CD14-positive monocyte (primary cell): ENCODE measurements at regions not wholly inside any gene's neighbourhood (a gene's known extent, or its start where the extent isn't known, plus 50 kb on each side); places are given as distances from the start of the nearest gene placed in this dataset.

Experiments
- DNase-seq, 3 donors: peaks; one replicate each; pipeline ENCODE4 v3.0.0-alpha.2; 2011 to 2022
- H2AFZ ChIP-seq: 2 replicates; pipeline ENCODE4 v1.6.0; 2012; ENCODE audit warnings: mild to moderate bottlenecking, low read depth, low read length, inconsistent platforms; ENCODE audit not compliant: insufficient read depth, poor library complexity, severe bottlenecking
- H3K27ac ChIP-seq, 2 donors: 1 replicate in 1 of 2; 2 replicates in 1 of 2; pipeline ENCODE4 v1.5.1; 2012 to 2013; ENCODE audit warnings: low read length in 2 of 2, control low read depth in 1 of 2, inconsistent platforms in 1 of 2, low read depth in 1 of 2, mild to moderate bottlenecking in 1 of 2
- H3K27me3 ChIP-seq, 2 donors: one replicate each; pipeline versions ENCODE4 v1.6.0 to v1.6.1; 2011 to 2013; ENCODE audit warnings: low read length in 2 of 2; ENCODE audit not compliant: control insufficient read depth in 2 of 2, insufficient read depth in 2 of 2
- H3K36me3 ChIP-seq, 2 donors: replicated peaks in 1 of 2; 1 replicate in 1 of 2; 2 replicates in 1 of 2; pipeline versions ENCODE4 v1.5.1 to v1.6.1; 2012 to 2013; ENCODE audit warnings: low read length in 2 of 2, control low read depth in 1 of 2, inconsistent platforms in 1 of 2, mild to moderate bottlenecking in 1 of 2; ENCODE audit not compliant: insufficient read depth in 2 of 2, control insufficient read depth in 1 of 2
- H3K4me1 ChIP-seq, 2 donors: 1 replicate in 1 of 2; 2 replicates in 1 of 2; pipeline versions ENCODE4 v1.5.1 to v1.6.1; 2012 to 2013; ENCODE audit warnings: low read length in 2 of 2, control low read depth in 1 of 2, inconsistent platforms in 1 of 2, mild to moderate bottlenecking in 1 of 2, moderate library complexity in 1 of 2; ENCODE audit not compliant: insufficient read depth in 2 of 2, control insufficient read depth in 1 of 2
- H3K4me2 ChIP-seq: replicated peaks from 2 replicates; pipeline ENCODE3; 2012; ENCODE audit warnings: low read length, moderate library complexity, mild to moderate bottlenecking; ENCODE audit not compliant: poor library complexity, severe bottlenecking; ENCODE audit errors: extremely low read depth
- H3K4me3 ChIP-seq, 3 experiments: fragments of 200-600 bp in 1 of 3; sonication (generic) in 1 of 3; replicated peaks in 1 of 3; 1 replicate in 2 of 3; 2 replicates in 1 of 3; pipeline ENCODE4 v1.5.1; 2011 to 2013; ENCODE audit warnings: low read length in 3 of 3, mild to moderate bottlenecking in 3 of 3, control low read depth in 2 of 3, low read depth in 2 of 3, inconsistent platforms in 1 of 3, moderate library complexity in 1 of 3
- H3K79me2 ChIP-seq: 2 replicates; pipeline ENCODE4 v1.6.0; 2012; ENCODE audit warnings: mild to moderate bottlenecking, control low read depth, inconsistent platforms, low read length, moderate library complexity; ENCODE audit not compliant: insufficient read depth
- H3K9ac ChIP-seq: 2 replicates; pipeline ENCODE4 v1.6.0; 2017; ENCODE audit warnings: low read length, mild to moderate bottlenecking; ENCODE audit not compliant: insufficient read depth, poor library complexity, severe bottlenecking
- H3K9me3 ChIP-seq, 2 donors: replicated peaks in 1 of 2; 1 replicate in 1 of 2; 2 replicates in 1 of 2; pipeline versions ENCODE4 v1.5.1 to v1.6.1; 2012 to 2013; ENCODE audit warnings: low read length in 2 of 2, control low read depth in 1 of 2; ENCODE audit not compliant: control insufficient read depth in 1 of 2, insufficient read depth in 1 of 2
- H4K20me1 ChIP-seq: 2 replicates; pipeline ENCODE4 v1.6.0; 2012; ENCODE audit warnings: mild to moderate bottlenecking, low read length, control low read depth, moderate library complexity; ENCODE audit not compliant: insufficient read depth
- H3K27ac Mint-ChIP-seq, 7 donors: one replicate each; pipeline ENCODE4 v1.8.0; 2020; ENCODE audit warnings: mild to moderate bottlenecking in 7 of 7, mixed read lengths in 7 of 7, moderate library complexity in 6 of 7, inconsistent platforms in 2 of 7
- H3K27me3 Mint-ChIP-seq, 3 donors: one replicate each; pipeline ENCODE4 v1.8.0; 2021 to 2022; ENCODE audit warnings: low read depth in 3 of 3, mild to moderate bottlenecking in 3 of 3, mixed read lengths in 3 of 3, moderate library complexity in 3 of 3, inconsistent platforms in 1 of 3
- H3K36me3 Mint-ChIP-seq, 2 donors: one replicate each; pipeline ENCODE4 v1.8.0; 2020; ENCODE audit warnings: mixed read lengths in 2 of 2, inconsistent platforms in 1 of 2, mild to moderate bottlenecking in 1 of 2
- H3K4me1 Mint-ChIP-seq: one replicate; pipeline ENCODE4 v1.8.0; 2020; ENCODE audit warnings: mild to moderate bottlenecking, mixed read lengths
- H3K4me3 Mint-ChIP-seq, 2 donors: one replicate each; pipeline ENCODE4 v1.8.0; 2020; ENCODE audit warnings: mild to moderate bottlenecking in 2 of 2, mixed read lengths in 2 of 2, moderate library complexity in 1 of 2
- H3K9me3 Mint-ChIP-seq, 7 donors: one replicate each; pipeline ENCODE4 v1.8.0; 2020 to 2022; ENCODE audit warnings: mixed read lengths in 7 of 7, mild to moderate bottlenecking in 6 of 7, moderate library complexity in 6 of 7, inconsistent platforms in 2 of 7
- WGBS: methylation state at CpG from one replicate; pipeline ENCODE4 v1.1.5; 2013; ENCODE audit warnings: missing lambda C conversion rate; ENCODE audit not compliant: insufficient coverage; 5-methylcytosine and 5-hydroxymethylcytosine counted together
- intact Hi-C, 2 donors: fragments of 100-400 bp; cut with micrococcal nuclease; formaldehyde crosslinking; loops; one replicate each; pipeline versions ENCODE4 v1.15.0 to v1.15.1; 2023
- TF ChIP-seq, protein P1 (sequence below): fragments of 200-600 bp; IDR thresholded peaks from one replicate; pipeline ENCODE4 v1.8.0; 2022; ENCODE audit warnings: antibody characterized with exemption, mild to moderate bottlenecking

- TF ChIP-seq, protein P1, sequence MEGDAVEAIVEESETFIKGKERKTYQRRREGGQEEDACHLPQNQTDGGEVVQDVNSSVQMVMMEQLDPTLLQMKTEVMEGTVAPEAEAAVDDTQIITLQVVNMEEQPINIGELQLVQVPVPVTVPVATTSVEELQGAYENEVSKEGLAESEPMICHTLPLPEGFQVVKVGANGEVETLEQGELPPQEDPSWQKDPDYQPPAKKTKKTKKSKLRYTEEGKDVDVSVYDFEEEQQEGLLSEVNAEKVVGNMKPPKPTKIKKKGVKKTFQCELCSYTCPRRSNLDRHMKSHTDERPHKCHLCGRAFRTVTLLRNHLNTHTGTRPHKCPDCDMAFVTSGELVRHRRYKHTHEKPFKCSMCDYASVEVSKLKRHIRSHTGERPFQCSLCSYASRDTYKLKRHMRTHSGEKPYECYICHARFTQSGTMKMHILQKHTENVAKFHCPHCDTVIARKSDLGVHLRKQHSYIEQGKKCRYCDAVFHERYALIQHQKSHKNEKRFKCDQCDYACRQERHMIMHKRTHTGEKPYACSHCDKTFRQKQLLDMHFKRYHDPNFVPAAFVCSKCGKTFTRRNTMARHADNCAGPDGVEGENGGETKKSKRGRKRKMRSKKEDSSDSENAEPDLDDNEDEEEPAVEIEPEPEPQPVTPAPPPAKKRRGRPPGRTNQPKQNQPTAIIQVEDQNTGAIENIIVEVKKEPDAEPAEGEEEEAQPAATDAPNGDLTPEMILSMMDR, result no peak
- no peak for DNase-seq
- Histone ChIP-seq H3K79me2 (no peaks in the 10 kb centered on the region), H3K9ac (no peak overlapping the region), H3K9me3 (peaks cover 20 to 32% of the 10 kb centered on the region in 2 donors), H3K4me3 (no peak overlapping the region), H3K4me2 (no peak overlapping the region), H3K27me3 (no peaks in the 10 kb centered on the region), H3K4me1 (no peaks in the 10 kb centered on the region), H3K36me3 (no peaks in the 10 kb centered on the region), H3K27ac (no peak overlapping the region), H2AFZ (no peak overlapping the region), H4K20me1 (no peaks in the 10 kb centered on the region)
- Mint-ChIP-seq H3K27ac (peak overlapping the region in 1 of 7 donors; percentile 36), H3K27me3 (peaks cover 0 to 2% (median 0%) of the 10 kb centered on the region in 3 donors), H3K4me1 (no peaks in the 10 kb centered on the region), H3K36me3 (no peaks in the 10 kb centered on the region), H3K9me3 (peaks cover 0 to 23% (median 7%) of the 10 kb centered on the region in 7 donors), H3K4me3 (no peak overlapping the region)
- no CpG with 5 or more reads among the region's 1 CpG for WGBS
- intact Hi-C loops, result no loop called here
Measured at GRCh38 chr4:63049726-63050125, 1359.5 kb downstream of the TECRL start.

- Mint-ChIP-seq H3K4me1 (no peaks in the 10 kb centered on the region), H3K9me3 (peaks cover 0 to 23% (median 4%) of the 10 kb centered on the region in 7 donors), H3K36me3 (no peaks in the 10 kb centered on the region), H3K27me3 (peaks cover 0 to 2% (median 0%) of the 10 kb centered on the region in 3 donors), H3K27ac (no peak overlapping the region), H3K4me3 (no peak overlapping the region)
- Histone ChIP-seq H2AFZ (no peak overlapping the region), H3K27ac (no peak overlapping the region), H3K79me2 (no peaks in the 10 kb centered on the region), H3K9me3 (peaks cover 20 to 29% of the 10 kb centered on the region in 2 donors), H3K4me1 (no peaks in the 10 kb centered on the region), H4K20me1 (no peaks in the 10 kb centered on the region), H3K27me3 (no peaks in the 10 kb centered on the region), H3K4me3 (no peak overlapping the region), H3K36me3 (no peaks in the 10 kb centered on the region), H3K9ac (no peak overlapping the region), H3K4me2 (no peak overlapping the region)
- no CpG with 5 or more reads among the region's 1 CpG for WGBS
- intact Hi-C loops, result no loop called here
- TF ChIP-seq, protein P1, result no peak
- DNase-seq, result no peak
Measured at GRCh38 chr4:63049278-63049677, 1360.0 kb downstream of the TECRL start.
